Vagina (tissue), 2 donors: ENCODE measurements at regions not wholly inside any gene's neighbourhood (a gene's known extent, or its start where the extent isn't known, plus 50 kb on each side); places are given as distances from the start of the nearest gene placed in this dataset.

Experiments
- DNase-seq, 2 donors: peaks; one replicate each; pipeline ENCODE4 v3.0.0-alpha.2; 2017; ENCODE audit errors: extremely low spot score in 2 of 2
- H3K27ac ChIP-seq: fragments of 200-600 bp; sonication (generic); one replicate; pipeline ENCODE4 v1.5.1; 2019
- H3K27me3 ChIP-seq: fragments of 200-600 bp; sonication (generic); one replicate; pipeline ENCODE4 v1.5.1; 2019
- H3K36me3 ChIP-seq, 2 donors: fragments of 200-600 bp; sonication (generic); one replicate each; pipeline ENCODE4 v1.5.1; 2017 to 2019
- H3K4me1 ChIP-seq: fragments of 200-600 bp; sonication (generic); one replicate; pipeline ENCODE4 v1.5.1; 2019
- H3K4me3 ChIP-seq, 2 donors: fragments of 200-600 bp; sonication (generic); 1 replicate in 1 of 2; 2 replicates in 1 of 2; pipeline ENCODE4 v1.5.1; 2016 to 2019
- H3K9me3 ChIP-seq: fragments of 200-600 bp; sonication (generic); one replicate; pipeline ENCODE4 v1.5.1; 2019
- POLR2A ChIP-seq, 2 donors: fragments of 450-650 bp; IDR thresholded peaks; one replicate each; pipeline ENCODE4 v1.6.1; 2017; ENCODE audit warnings: antibody characterized with exemption in 2 of 2, mild to moderate bottlenecking in 2 of 2, moderate library complexity in 2 of 2
- POLR2AphosphoS5 ChIP-seq, 2 donors: sonication (generic); formaldehyde crosslinking; IDR thresholded peaks; one replicate each; pipeline ENCODE4 v1.9.0; 2017; ENCODE audit warnings: antibody characterized with exemption in 2 of 2, mild to moderate bottlenecking in 2 of 2, low read depth in 1 of 2; ENCODE audit not compliant: insufficient read depth in 1 of 2
- intact Hi-C: fragments of 100-400 bp; cut with DNase I; formaldehyde crosslinking; loops from one replicate; pipeline ENCODE4 v1.15.1; 2023
- TF ChIP-seq, protein P1 (sequence below), 3 experiments: fragments of 450-650 bp in 2 of 3; fragments of 200-600 bp in 1 of 3; sonication (generic) in 1 of 3; IDR thresholded peaks; one replicate each; pipeline ENCODE4 v1.5.1; 2017 to 2019; ENCODE audit warnings: antibody characterized with exemption in 3 of 3, mild to moderate bottlenecking in 2 of 3, moderate library complexity in 2 of 3

DNA sequence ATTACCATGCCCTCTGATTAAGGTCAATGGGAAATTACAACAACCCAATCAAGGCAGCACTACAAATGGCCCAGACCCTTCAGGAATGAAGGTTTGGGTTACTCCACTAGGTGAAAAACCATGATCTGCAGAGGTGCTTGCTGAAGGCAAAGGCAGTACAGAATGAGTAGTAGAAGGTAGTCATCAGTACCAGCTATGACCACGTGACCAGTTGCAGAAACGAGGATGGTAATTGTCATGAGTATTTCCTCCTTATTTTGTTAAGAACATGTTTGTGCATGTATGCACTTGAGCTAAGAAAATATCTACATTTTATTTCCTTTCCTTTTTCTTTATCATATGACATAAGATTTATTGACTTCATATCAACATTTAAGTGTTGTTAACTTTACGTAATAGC lies 607.1 kb downstream of the KCNT2 start:
- no peaks in the 10 kb centered on the region for H3K36me3 ChIP-seq
- no peaks in the 10 kb centered on the region for H3K9me3 ChIP-seq
- intact Hi-C loops, result no loop called here
- no peak overlapping the region for H3K27ac ChIP-seq
- no peak overlapping the region for H3K4me3 ChIP-seq
- no peak for DNase-seq
- TF ChIP-seq, protein P1, sequence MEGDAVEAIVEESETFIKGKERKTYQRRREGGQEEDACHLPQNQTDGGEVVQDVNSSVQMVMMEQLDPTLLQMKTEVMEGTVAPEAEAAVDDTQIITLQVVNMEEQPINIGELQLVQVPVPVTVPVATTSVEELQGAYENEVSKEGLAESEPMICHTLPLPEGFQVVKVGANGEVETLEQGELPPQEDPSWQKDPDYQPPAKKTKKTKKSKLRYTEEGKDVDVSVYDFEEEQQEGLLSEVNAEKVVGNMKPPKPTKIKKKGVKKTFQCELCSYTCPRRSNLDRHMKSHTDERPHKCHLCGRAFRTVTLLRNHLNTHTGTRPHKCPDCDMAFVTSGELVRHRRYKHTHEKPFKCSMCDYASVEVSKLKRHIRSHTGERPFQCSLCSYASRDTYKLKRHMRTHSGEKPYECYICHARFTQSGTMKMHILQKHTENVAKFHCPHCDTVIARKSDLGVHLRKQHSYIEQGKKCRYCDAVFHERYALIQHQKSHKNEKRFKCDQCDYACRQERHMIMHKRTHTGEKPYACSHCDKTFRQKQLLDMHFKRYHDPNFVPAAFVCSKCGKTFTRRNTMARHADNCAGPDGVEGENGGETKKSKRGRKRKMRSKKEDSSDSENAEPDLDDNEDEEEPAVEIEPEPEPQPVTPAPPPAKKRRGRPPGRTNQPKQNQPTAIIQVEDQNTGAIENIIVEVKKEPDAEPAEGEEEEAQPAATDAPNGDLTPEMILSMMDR (IDR thresholded peaks at IDR 0.05), result no peak
- TF ChIP-seq POLR2A (IDR thresholded peaks at IDR 0.05), result no peak
- no peaks in the 10 kb centered on the region for H3K27me3 ChIP-seq
- no peaks in the 10 kb centered on the region for H3K4me1 ChIP-seq

DNA sequence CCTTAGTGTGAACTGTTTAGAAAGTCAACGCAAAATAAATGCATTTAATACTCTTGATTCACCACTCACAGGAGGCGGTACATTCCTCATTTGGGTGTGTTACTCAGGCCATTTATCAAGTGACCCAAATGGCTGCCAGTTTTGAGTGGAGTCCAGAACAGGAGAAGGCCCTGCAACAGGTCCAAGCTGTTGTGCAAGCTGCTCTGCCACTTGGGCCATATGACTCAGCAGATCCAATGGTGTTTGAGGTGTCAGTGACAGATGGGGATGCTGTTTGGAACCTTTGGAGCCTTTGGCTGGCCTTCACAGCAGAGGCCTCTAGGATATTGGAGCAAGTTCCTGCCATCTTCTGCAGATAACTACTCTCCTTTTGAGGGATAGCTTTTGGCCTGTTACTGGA lies 609.2 kb downstream of the KCNT2 start:
- Histone ChIP-seq H3K9me3 (no peaks in the 10 kb centered on the region), H3K4me1 (no peaks in the 10 kb centered on the region), H3K4me3 (no peak overlapping the region), H3K27ac (no peak overlapping the region), H3K36me3 (no peaks in the 10 kb centered on the region), H3K27me3 (no peaks in the 10 kb centered on the region)
- intact Hi-C loops, result no loop called here
- no peak for TF ChIP-seq POLR2AphosphoS5 (IDR thresholded peaks at IDR 0.05; ENCODE audit: insufficient read depth in 1 of 2, low read depth in 1 of 2)
- TF ChIP-seq POLR2A (IDR thresholded peaks at IDR 0.05), result no peak
- TF ChIP-seq, protein P1 (IDR thresholded peaks at IDR 0.05), result no peak
- no peak for DNase-seq

DNA sequence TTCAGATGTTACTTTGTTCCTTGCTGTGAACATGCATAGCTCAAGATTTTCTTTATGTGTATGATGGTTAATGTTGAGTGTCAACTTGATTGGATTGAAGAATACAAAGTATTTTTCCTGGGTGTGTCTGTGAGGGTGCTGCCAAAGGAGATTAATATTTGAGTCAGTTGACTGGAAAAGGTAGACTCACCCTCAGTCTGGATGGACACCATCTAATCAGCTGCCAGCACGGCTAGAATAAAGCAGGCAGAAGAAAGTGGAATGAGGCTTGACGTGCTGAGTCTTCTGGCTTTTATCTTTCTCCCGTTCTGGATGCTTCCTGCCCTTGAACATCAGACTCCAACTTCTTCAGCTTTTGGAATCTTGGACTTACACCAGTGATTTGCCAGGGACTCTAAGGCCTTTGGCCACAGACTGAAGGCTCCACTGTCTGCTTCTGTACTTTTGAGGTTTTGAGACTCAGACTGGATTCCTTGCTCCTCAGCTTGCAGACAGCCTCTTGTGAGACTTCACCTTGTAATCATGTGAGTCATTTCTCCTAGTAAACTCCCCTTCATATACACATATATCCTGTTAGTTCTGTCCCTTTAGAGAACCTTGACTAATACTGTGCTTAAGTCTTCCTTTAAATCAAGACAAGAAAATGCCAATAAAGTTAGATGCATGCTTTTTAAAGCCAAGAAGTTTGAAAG lies 626.6 kb downstream of the KCNT2 start:
- Histone ChIP-seq H3K36me3 (no peaks in the 10 kb centered on the region), H3K27ac (no peak overlapping the region), H3K4me1 (no peaks in the 10 kb centered on the region), H3K4me3 (no peak overlapping the region), H3K9me3 (no peaks in the 10 kb centered on the region), H3K27me3 (no peaks in the 10 kb centered on the region)
- no peak for DNase-seq
- intact Hi-C loops, result no loop called here
- TF ChIP-seq POLR2A (IDR thresholded peaks at IDR 0.05) (no peak), POLR2AphosphoS5 (IDR thresholded peaks at IDR 0.05; ENCODE audit: insufficient read depth in 1 of 2, low read depth in 1 of 2) (no peak)
- TF ChIP-seq, protein P1 (IDR thresholded peaks at IDR 0.05), result no peak

DNA sequence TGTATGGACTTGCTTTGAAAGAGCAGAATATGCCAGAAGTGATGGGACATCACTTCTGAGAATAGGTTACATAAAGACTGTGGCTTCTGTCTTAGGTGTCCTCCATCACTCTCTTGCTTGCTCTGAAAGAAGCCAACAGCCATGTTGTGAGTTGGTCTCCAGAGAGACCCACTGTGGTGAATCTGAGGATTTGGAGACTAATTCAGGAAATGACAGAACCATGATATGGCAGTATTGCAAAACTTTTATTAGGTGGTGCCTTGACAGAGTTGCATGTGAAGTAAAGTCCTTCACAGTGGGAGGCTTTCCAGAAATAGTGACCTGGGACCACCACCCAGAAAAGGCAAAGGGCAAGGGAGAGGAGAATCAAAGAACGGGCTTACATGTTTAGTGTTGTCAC lies 628.6 kb downstream of the KCNT2 start:
- Histone ChIP-seq H3K4me1 (no peaks in the 10 kb centered on the region), H3K27ac (no peak overlapping the region), H3K9me3 (no peaks in the 10 kb centered on the region), H3K4me3 (no peak overlapping the region), H3K27me3 (no peaks in the 10 kb centered on the region), H3K36me3 (no peaks in the 10 kb centered on the region)
- no peak for DNase-seq
- intact Hi-C loops, result no loop called here
- TF ChIP-seq POLR2AphosphoS5 (IDR thresholded peaks at IDR 0.05; ENCODE audit: insufficient read depth in 1 of 2, low read depth in 1 of 2), result no peak
- no peak for TF ChIP-seq POLR2A (IDR thresholded peaks at IDR 0.05)
- TF ChIP-seq, protein P1 (IDR thresholded peaks at IDR 0.05), result no peak

DNA sequence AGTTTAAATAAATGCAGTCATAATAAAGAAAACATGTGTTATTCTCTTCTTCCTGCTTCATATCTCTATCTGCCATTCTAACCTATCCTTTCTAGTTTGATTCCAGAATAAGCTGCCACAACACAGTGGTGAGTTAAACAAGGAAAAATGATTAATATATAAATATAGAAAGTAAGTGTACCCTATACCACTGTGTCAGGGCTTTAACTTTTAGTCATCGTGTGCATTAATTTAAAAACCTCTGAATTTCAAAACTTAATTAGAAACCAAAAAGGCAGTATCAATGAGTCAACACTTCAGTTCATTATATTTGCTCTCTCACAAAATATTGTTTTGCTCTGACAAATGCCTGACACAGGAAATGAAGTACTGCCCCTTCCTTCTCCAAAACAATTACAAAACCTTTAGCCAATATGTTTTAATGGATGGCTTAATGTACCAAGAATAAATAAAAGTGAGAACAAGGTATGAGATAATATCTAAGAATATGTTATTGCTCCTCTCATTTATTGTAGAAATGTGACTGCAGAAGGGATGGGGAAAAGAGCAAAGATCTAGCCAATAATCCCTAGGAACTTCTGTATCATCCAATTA lies 634.8 kb downstream of the KCNT2 start:
- H3K4me3 ChIP-seq, result no peak overlapping the region
- no peaks in the 10 kb centered on the region for H3K9me3 ChIP-seq
- H3K27me3 ChIP-seq, result no peaks in the 10 kb centered on the region
- H3K36me3 ChIP-seq, result no peaks in the 10 kb centered on the region
- H3K4me1 ChIP-seq, result no peaks in the 10 kb centered on the region
- TF ChIP-seq POLR2AphosphoS5 (IDR thresholded peaks at IDR 0.05; ENCODE audit: insufficient read depth in 1 of 2, low read depth in 1 of 2) (no peak), POLR2A (IDR thresholded peaks at IDR 0.05) (no peak)
- TF ChIP-seq, protein P1 (IDR thresholded peaks at IDR 0.05), result no peak
- intact Hi-C loops, result no loop called here
- DNase-seq, result no peak
- no peak overlapping the region for H3K27ac ChIP-seq
